HG03432 (cell line): ENCODE measurements at regions not wholly inside any gene's neighbourhood (a gene's known extent, or its start where the extent isn't known, plus 50 kb on each side); places are given as distances from the start of the nearest gene placed in this dataset.

Experiments
- ATAC-seq: cut with Tn5 transposase; IDR thresholded peaks from one replicate; pipeline ENCODE4 v1.9.1; 2021; ENCODE audit warnings: mild to moderate bottlenecking, moderate library complexity; ENCODE audit not compliant: unreplicated experiment

DNA sequence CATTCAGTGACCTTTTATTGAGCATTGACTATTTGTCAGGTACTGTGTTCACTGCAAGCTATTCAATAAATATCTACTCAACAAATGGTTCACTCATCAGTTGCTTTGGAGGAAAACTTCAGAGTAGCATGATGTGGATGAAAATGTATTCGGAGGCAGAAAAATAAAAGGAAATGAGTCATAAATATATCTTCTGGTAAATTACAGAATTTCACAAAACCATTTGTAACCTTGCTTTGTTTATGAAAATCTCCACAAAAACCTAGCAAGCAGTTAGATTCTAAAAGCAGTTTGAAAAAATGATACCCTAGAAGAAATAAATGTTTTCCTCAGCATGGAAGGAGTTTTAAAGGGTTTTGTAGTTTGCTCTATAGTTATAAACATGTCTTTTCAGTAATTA is 399.6 kb downstream of the LMO7 start:
- ATAC-seq: no peak

GRCh38 chr13:76029706-76030105 is 393.6 kb downstream of the LMO7 start:
- no peak for ATAC-seq

DNA sequence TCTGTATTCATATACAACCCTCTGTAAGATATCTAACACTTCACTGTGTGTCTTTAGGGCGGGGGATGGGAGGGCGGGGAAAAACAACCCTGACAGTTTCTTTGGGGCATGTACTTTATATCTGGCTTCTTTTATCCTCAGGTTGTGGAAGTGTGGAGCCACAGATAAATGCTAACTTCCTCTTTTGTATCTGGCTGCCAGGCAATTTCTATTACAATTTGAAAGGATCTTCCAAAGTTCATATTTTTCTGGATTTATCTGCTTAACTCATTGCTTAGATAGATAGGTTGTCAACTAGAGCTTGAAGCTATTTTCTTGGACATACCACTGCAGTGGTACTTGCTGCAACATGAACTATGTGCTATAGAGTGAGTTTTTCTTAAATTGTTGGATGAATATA is 393.0 kb downstream of the LMO7 start:
- no peak for ATAC-seq

GRCh38 chr13:76027131-76027530 is 391.0 kb downstream of the LMO7 start:
- no peak for ATAC-seq

- no peak for ATAC-seq
Observed at GRCh38 chr13:76025392-76025791, 389.3 kb downstream of the LMO7 start.

- ATAC-seq: no peak
Observed at GRCh38 chr13:76024151-76024550, 388.0 kb downstream of the LMO7 start.

DNA sequence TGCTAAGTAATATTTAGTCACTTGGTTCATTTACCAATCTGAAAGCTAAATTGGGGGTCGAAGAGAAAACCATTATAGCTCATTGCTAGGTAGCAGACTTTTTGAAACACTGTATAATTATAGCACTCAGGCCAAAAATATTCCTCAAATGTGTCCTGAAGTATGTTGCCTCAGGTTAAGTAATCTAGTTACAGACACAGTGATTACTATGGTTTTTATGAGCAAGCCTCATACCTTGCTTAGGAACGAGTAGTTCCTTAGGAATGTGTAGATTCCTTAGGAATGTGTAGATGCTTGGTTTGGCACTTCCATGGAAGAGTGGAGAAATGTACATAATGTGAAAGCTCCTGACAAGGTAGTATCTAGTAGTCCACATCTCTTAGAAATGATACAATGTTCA is 387.5 kb downstream of the LMO7 start:
- ATAC-seq: no peak

DNA sequence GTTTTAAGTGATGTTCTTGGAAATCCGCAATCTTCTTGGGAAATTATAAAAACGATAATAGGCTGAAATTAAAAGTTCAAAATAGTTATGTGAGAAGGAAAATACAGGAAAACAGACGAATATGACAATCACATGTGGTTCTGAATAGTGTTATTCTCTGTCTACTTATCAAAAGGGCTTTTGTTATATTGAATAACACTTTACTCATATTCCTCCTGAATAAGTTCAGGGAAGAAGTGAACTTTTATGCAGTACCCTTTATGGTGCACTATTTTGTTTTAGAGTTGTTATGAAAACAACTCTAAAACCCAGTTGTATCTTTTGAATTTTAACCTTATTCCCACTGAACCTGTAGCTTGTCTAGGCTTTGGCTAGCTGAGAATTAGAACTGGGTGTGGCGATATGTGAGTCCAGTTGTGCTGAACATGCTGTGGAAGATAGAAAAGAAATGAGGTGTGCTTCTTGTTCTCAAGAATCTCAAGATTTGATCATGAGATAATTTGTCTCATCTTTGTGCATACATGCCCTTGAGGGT is 384.4 kb downstream of the LMO7 start:
- ATAC-seq: no peak

GRCh38 chr13:76019421-76020044 is 383.4 kb downstream of the LMO7 start:
- peak; percentile 49 for ATAC-seq

DNA sequence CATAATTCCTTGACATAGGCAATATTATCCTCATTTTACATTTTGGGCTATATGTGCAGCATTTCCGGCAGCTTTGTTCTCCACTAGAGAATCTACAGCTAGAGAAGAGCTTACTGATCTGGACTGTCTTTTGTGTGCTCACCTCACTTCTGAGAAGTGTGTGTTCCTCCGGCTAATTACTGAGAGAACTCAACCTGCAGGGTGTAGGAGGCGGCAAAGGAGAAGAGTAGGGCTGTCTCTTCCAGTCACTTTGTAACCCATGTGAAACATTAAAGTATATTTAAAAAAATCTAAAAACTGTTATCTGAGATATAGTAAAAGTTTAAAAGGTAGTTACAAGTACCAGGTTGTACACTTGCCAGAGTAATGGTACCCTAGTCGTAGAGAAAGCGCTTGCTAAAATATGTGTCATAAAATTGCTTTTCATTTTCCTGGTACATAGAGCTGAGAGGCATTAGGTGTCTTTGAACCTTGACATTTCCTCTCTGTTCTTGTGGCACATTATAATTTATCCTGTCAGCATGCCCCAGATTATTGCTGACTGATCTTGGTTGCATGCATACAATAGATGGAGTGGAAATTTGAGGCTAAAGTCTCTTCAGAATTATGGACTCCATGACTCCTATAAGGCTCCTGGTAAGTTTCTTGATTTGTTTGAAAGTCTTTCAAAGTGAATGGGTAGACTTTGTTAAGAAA is 381.9 kb downstream of the LMO7 start:
- ATAC-seq: no peak

DNA sequence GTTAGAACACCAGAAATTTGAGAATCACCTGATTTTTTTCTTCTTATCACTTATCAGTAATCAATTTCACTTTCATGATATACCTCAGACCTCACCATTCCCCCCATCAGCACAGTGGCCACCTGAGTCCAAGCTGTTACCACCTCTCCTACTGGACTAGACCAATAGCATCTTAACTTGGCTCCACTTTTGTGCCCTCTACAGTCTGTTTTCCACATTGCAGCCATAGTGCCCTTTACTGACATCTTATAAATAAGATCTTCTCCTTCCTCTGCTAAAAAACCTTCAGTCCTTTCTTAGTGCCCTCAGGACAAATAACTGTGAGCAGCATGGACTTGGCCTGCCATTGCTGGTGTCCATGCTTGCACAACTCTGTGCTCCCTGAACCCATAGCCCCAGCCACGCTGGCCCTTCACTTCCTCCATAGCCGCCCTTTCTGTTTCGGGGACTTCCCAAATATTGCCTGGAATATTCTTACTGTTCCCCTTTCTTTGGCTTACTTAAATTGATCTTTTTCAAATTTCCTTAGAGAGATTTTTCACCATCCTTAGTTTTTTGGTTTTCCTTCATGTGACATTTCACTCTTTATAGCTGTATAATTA is 380.8 kb downstream of the LMO7 start:
- ATAC-seq: peak; percentile 70

- no peak for ATAC-seq
Observed at GRCh38 chr13:76014406-76015318, 378.5 kb downstream of the LMO7 start.

DNA sequence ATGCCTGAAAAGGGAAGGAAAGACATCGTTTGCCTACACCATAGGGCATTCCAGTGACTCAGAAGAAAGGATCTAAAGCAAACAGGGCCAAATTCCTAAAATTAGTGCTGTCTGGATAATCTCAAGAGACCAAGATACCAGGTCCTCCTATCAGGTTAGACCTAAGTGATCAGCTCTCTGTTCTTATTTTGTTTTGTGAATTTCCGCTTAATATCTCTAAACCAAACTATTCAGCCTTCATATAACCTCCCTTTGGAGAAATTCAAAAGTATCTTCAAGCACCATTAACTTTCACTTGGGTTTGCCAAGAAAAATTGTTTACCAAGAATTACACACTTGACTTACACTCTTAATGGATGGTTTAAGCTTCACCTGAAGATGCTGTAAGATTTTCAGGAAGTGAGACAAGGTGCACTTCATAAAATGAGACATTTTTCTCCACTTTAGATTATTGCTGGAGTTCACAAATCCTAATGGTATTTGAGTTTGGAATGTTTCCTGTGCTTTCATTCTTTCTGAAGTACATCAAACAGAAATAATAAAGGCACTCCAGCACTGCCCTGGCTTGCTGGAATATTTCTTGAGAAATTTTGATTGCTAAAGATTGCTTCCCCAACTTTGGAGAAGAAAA is 376.1 kb downstream of the LMO7 start:
- no peak for ATAC-seq

DNA sequence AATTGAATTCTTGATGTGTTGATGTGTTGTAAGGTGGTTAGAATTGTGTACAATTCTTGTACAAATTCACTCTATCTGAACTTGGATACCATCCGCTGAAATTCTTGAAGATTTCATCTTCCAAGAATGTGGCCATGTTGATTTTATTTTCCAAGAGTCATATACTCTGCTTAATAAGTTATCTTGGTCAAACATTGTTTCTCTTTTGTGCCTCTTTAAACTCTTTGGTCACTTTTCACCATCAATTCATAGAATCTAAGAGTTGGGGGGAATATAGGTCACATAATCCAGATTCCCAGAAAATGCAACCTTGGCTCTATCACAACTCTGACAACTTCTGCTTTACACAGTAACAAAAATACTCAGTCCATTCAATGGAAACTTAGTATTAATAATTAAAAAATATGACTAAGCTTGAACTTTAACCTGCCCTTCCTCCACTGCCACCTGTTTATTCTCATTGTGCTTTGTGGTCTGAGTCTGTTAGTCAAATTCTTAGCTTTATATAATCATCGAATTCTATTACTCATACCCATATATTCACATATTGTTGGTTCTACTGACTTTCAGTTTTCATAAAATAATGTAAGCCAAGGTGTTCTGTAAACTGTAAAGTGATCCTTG is 373.2 kb downstream of the LMO7 start:
- peak; percentile 83 for ATAC-seq

DNA sequence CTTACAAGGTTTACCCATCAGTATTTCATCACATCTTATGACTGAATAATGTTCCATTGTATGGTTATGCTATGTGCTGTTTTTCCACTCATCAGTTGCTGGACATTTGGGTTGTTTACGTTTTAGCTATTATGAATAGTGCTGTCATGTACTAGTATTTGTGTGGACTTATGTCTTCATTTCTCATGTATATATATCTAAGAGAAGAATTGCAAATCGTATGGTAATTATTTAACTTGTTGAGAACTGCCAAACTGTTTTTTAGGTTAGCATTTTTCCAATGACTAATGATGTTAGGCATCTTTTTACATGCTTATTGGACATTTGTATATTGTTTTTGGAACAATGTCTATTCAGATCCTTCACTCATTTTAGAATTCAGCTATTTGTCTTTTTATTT is 368.3 kb downstream of the LMO7 start:
- ATAC-seq: no peak

DNA sequence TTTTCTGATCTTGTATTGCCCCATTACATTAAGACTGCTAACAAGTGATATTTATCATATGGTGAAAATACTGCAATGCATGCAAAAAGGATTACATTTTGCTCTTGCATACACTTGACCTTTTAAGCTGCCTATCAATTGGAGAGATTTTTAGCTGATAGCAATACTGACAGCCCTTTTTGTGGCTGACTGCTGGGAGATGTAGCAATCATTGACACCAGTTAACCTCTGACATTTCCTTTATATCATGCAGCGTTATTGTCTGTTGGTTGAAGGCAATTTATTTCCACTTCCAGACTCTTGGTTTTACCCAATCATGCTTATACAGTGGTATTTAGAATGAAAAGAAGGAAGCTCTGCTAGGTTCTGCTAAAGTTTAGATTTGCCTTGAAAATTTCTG is 364.0 kb downstream of the LMO7 start:
- no peak for ATAC-seq

- no peak for ATAC-seq
Observed at GRCh38 chr13:75996582-75996981, 360.5 kb downstream of the LMO7 start.

- no peak for ATAC-seq
Observed at GRCh38 chr13:75995966-75996365, 359.8 kb downstream of the LMO7 start.

DNA sequence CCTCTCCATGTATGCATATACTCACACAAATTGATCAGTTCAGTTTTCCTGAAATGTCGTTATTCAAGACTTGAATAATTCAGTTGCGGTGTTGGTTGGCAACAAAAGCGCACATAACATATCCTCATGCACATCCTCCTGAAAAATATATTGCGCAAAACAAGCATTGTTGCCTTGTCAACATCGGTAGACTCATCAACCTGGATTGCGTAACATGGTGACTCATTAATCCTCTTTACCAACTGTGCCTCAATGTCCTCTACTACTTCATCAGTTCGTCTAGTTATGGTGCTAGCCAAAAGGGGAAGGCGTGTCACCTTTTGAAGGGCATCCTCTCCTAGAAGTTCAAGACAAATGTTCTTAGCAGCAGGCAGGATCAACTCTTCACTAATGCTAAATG is 357.7 kb downstream of the LMO7 start:
- ATAC-seq: no peak

DNA sequence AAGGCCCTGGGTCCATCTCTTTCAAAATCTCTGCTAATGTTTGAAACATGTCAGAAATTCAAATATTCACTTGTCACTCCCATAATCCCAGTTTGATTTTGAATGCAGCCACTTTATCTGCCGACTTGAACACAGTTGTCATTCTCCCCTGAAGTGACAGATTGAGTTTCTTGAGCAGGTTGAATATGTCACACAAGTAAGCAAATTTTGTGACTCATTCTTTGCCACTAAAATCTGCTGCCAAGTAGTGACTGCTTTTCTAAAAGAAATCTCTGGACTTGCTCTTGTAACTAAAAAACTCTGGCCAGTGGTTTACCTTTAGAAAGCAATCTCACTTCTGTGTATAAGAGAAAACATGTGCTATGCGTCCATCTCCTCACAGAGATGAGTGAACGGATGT is 357.1 kb downstream of the LMO7 start:
- ATAC-seq: no peak
